Endodermal cell (in vitro differentiated cells): ENCODE measurements at regions not wholly inside any gene's neighbourhood (a gene's known extent, or its start where the extent isn't known, plus 50 kb on each side); places are given as distances from the start of the nearest gene placed in this dataset.

Experiments
- DNase-seq: peaks from one replicate; pipeline ENCODE4 v3.0.0-alpha.2; 2017
- H3K27ac ChIP-seq: 2 replicates; pipeline ENCODE4 v1.5.1; 2013; ENCODE audit warnings: mild to moderate bottlenecking, low read depth, low read length, moderate library complexity
- H3K27me3 ChIP-seq: 2 replicates; pipeline ENCODE4 v1.6.1; 2013; ENCODE audit warnings: mild to moderate bottlenecking, low read length, moderate library complexity; ENCODE audit not compliant: insufficient read depth, control insufficient read depth, poor library complexity, severe bottlenecking
- H3K36me3 ChIP-seq: 2 replicates; pipeline ENCODE4 v1.7.0; 2013; ENCODE audit warnings: mild to moderate bottlenecking, low read length, moderate library complexity; ENCODE audit not compliant: control insufficient read depth, insufficient read depth
- H3K4me1 ChIP-seq: one replicate; pipeline ENCODE4 v1.7.0; 2013; ENCODE audit warnings: low read length; ENCODE audit not compliant: control insufficient read depth, insufficient read depth
- H3K4me3 ChIP-seq: 2 replicates; pipeline ENCODE4 v1.5.1; 2013; ENCODE audit warnings: mild to moderate bottlenecking, low read length, moderate library complexity
- H3K9ac ChIP-seq: 2 replicates; pipeline ENCODE4 v1.6.1; 2013; ENCODE audit warnings: mild to moderate bottlenecking, low read length, moderate library complexity; ENCODE audit not compliant: poor library complexity, severe bottlenecking; ENCODE audit errors: extremely low read depth
- H3K9me3 ChIP-seq: 2 replicates; pipeline ENCODE4 v1.6.1; 2013; ENCODE audit warnings: mild to moderate bottlenecking, low read length, moderate library complexity; ENCODE audit not compliant: control insufficient read depth
- H3K27ac Mint-ChIP-seq: 2 replicates; pipeline ENCODE4 v1.8.0; 2020; ENCODE audit warnings: mixed read lengths
- H3K27me3 Mint-ChIP-seq: 2 replicates; pipeline ENCODE4 v1.8.0; 2021; ENCODE audit warnings: mild to moderate bottlenecking, mixed read lengths; ENCODE audit not compliant: insufficient read depth
- H3K36me3 Mint-ChIP-seq: 2 replicates; pipeline ENCODE4 v1.8.0; 2020; ENCODE audit warnings: low read depth, mixed read lengths
- H3K4me1 Mint-ChIP-seq: 2 replicates; pipeline ENCODE4 v1.8.0; 2020; ENCODE audit warnings: mixed read lengths
- H3K4me3 Mint-ChIP-seq: 2 replicates; pipeline ENCODE4 v1.8.0; 2020; ENCODE audit warnings: mild to moderate bottlenecking, moderate library complexity, mixed read lengths
- H3K9me3 Mint-ChIP-seq: 2 replicates; pipeline ENCODE4 v1.8.0; 2020; ENCODE audit warnings: mild to moderate bottlenecking, mixed read lengths
- CTCF ChIP-seq: fragments of 200-600 bp; sonication (generic); conservative IDR thresholded peaks from 2 replicates; pipeline ENCODE4 v1.5.0; 2021; ENCODE audit warnings: antibody characterized with exemption, mild to moderate bottlenecking
- WGBS, 2 experiments: methylation state at CpG; one replicate each; pipeline versions ENCODE4 v1.1.5 to v1.1.7; 2013; ENCODE audit warnings: missing lambda C conversion rate in 2 of 2, mixed read lengths in 1 of 2; ENCODE audit not compliant: insufficient coverage in 1 of 2, insufficient read length in 1 of 2; 5-methylcytosine and 5-hydroxymethylcytosine counted together

DNA sequence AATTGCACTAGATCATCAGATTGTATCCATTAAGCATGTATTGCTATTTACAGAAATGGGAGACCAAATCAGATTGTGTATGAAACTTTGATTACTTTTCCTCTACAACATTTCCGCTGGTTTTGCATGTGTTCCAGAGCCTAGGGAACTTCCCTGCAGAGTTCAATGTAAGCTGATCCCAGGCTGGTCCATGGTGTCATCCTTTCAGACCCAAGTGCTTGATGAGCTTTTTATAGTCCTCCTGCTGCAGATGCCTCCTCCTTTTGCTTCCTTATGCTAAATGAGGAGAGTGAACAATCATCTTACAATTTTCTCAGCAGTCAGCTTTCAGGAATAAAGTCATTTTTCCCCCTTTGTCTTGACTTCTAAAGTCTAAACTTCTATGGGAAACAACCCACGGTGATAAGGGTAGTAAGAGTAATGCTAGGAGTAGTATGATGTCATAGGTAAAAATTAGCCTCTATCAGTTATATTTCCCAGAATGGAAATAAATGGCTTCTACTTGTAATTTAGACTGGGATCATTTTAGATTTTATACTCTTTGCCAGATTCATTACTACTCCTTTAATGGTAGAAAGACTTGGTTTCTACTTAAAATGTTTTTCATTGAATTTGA lies 55.1 kb upstream of the SLC4A4 start:
- no peak for TF ChIP-seq CTCF
- Mint-ChIP-seq H3K36me3 (no peaks in the 10 kb centered on the region), H3K27me3 (no peaks in the 10 kb centered on the region), H3K9me3 (no peaks in the 10 kb centered on the region), H3K4me1 (peaks cover 3% of the 10 kb centered on the region), H3K27ac (no peak overlapping the region), H3K4me3 (no peak overlapping the region)
- Histone ChIP-seq H3K4me3 (no peak overlapping the region), H3K36me3 (no peaks in the 10 kb centered on the region), H3K27me3 (no peaks in the 10 kb centered on the region), H3K9me3 (no peaks in the 10 kb centered on the region), H3K4me1 (no peaks in the 10 kb centered on the region), H3K27ac (no peak overlapping the region), H3K9ac (no peak overlapping the region)
- DNase-seq: no peak
- WGBS, 2 experiments: 96% methylated on average over 1 of the region's 2 CpGs; no CpG with 5 or more reads in 1 of the 2 experiments

- H3K4me3 Mint-ChIP-seq: no peak overlapping the region
- no peaks in the 10 kb centered on the region for H3K36me3 ChIP-seq
- H3K36me3 Mint-ChIP-seq: no peaks in the 10 kb centered on the region
- no peak overlapping the region for H3K9ac ChIP-seq
- H3K27me3 Mint-ChIP-seq: no peaks in the 10 kb centered on the region
- H3K4me1 ChIP-seq: no peaks in the 10 kb centered on the region
- no peaks in the 10 kb centered on the region for H3K9me3 Mint-ChIP-seq
- no peaks in the 10 kb centered on the region for H3K27me3 ChIP-seq
- TF ChIP-seq CTCF: no peak
- H3K4me3 ChIP-seq: no peak overlapping the region
- no peaks in the 10 kb centered on the region for H3K9me3 ChIP-seq
- WGBS, 2 experiments: 80 to 100% methylated on average over 1 to 2 of the region's 2 CpGs
- H3K4me1 Mint-ChIP-seq: no peaks in the 10 kb centered on the region
- no peak overlapping the region for H3K27ac Mint-ChIP-seq
- DNase-seq: no peak
- no peak overlapping the region for H3K27ac ChIP-seq
Measured at GRCh38 chr4:71287305-71287704, 51.5 kb upstream of the SLC4A4 start.

DNA sequence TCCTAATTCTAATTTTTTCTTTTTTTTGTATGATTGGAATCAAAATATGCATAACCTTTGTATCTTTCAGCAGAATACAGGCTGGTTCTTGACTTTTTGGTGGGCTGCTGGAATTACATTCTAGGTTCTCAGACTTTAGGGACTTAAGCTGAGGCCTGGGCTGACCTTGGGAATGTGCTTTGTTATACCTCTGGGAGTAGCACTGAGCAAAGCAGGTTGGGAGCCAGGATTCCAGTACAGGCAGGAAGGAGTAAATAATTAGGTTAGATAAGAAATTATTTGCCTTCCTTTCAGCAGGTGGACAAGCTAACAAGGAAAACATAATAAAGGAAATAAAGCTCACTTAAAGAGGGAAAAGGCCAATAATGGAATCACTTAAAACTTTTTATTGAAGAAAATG lies 49.9 kb upstream of the SLC4A4 start:
- H3K9ac ChIP-seq: no peak overlapping the region
- H3K4me1 ChIP-seq: no peaks in the 10 kb centered on the region
- Mint-ChIP-seq H3K27me3 (no peaks in the 10 kb centered on the region), H3K9me3 (no peaks in the 10 kb centered on the region), H3K4me3 (no peak overlapping the region), H3K36me3 (no peaks in the 10 kb centered on the region), H3K27ac (no peak overlapping the region), H3K4me1 (no peaks in the 10 kb centered on the region)
- H3K36me3 ChIP-seq: no peaks in the 10 kb centered on the region
- H3K4me3 ChIP-seq: no peak overlapping the region
- no peaks in the 10 kb centered on the region for H3K27me3 ChIP-seq
- H3K27ac ChIP-seq: no peak overlapping the region
- H3K9me3 ChIP-seq: no peaks in the 10 kb centered on the region
- no peak for DNase-seq
- no peak for TF ChIP-seq CTCF
